Common myeloid progenitor, CD34-positive (primary cell): ENCODE measurements at regions not wholly inside any gene's neighbourhood (a gene's known extent, or its start where the extent isn't known, plus 50 kb on each side); places are given as distances from the start of the nearest gene placed in this dataset.

ENCODE experiments used
- CTCF ChIA-PET: fragments of 350-600 bp; sonication (Branson Sonifier 250); formaldehyde crosslinking; loops from one replicate; lab custom pipeline; 2021; ENCODE audit warnings: antibody characterized with exemption; lab: Charles Lee
- POLR2A ChIA-PET: fragments of 350-600 bp; sonication (Branson Sonifier 250); formaldehyde crosslinking; loops from one replicate; lab custom pipeline; 2021; ENCODE audit warnings: antibody characterized with exemption; lab: Charles Lee
- DNase-seq, 3 donors: peaks; one replicate each; pipeline versions ENCODE4 v3.0.0 to v3.0.0-alpha.2; 2013
- H3K27ac ChIP-seq, 2 experiments: 1 replicate in 1 of 2; 2 replicates in 1 of 2; pipeline ENCODE4 v1.7.0; 2013; ENCODE audit warnings: inconsistent platforms in 2 of 2, low read length in 2 of 2, mild to moderate bottlenecking in 2 of 2, low read depth in 1 of 2, moderate library complexity in 1 of 2; ENCODE audit not compliant: severe bottlenecking in 2 of 2, insufficient read depth in 1 of 2, poor library complexity in 1 of 2
- H3K27me3 ChIP-seq, 5 experiments: replicated peaks in 2 of 5; 1 replicate in 3 of 5; 2 replicates in 2 of 5; pipeline versions ENCODE4 v1.6.1 to v1.7.0; 2013; ENCODE audit warnings: low read length in 4 of 5, mild to moderate bottlenecking in 2 of 5, moderate library complexity in 2 of 5, inconsistent platforms in 1 of 5; ENCODE audit not compliant: insufficient read depth in 5 of 5, control insufficient read depth in 4 of 5
- H3K36me3 ChIP-seq, 4 experiments: 1 replicate in 2 of 4; 2 replicates in 2 of 4; pipeline versions ENCODE4 v1.6.1 to v1.7.0; 2013; ENCODE audit warnings: low read length in 3 of 4, control low read depth in 1 of 4, mild to moderate bottlenecking in 1 of 4; ENCODE audit not compliant: control insufficient read depth in 4 of 4, insufficient read depth in 4 of 4
- H3K4me1 ChIP-seq, 4 experiments: 1 replicate in 3 of 4; 2 replicates in 1 of 4; pipeline versions ENCODE4 v1.6.1 to v1.7.1; 2013; ENCODE audit warnings: low read length in 3 of 4, mild to moderate bottlenecking in 3 of 4, control low read depth in 1 of 4, inconsistent platforms in 1 of 4, moderate library complexity in 1 of 4; ENCODE audit not compliant: control insufficient read depth in 4 of 4, insufficient read depth in 4 of 4; ENCODE audit errors: control extremely low read depth in 1 of 4
- H3K4me3 ChIP-seq, 7 experiments: 1 replicate in 4 of 7; 2 replicates in 3 of 7; pipeline versions ENCODE4 v1.5.1 to v1.7.0; 2013; ENCODE audit warnings: mild to moderate bottlenecking in 7 of 7, low read length in 6 of 7, moderate library complexity in 6 of 7, inconsistent platforms in 2 of 7, low read depth in 2 of 7, control low read depth in 1 of 7; ENCODE audit not compliant: insufficient read depth in 4 of 7, control insufficient read depth in 1 of 7; ENCODE audit errors: extremely low read depth in 1 of 7
- H3K9me3 ChIP-seq, 5 experiments: 1 replicate in 4 of 5; 2 replicates in 1 of 5; pipeline versions ENCODE4 v1.6.1 to v1.7.1; 2013; ENCODE audit warnings: low read length in 4 of 5, mild to moderate bottlenecking in 2 of 5, inconsistent platforms in 1 of 5, low read depth in 1 of 5, moderate library complexity in 1 of 5; ENCODE audit not compliant: control insufficient read depth in 4 of 5, insufficient read depth in 2 of 5; ENCODE audit errors: control extremely low read depth in 1 of 5
- WGBS: methylation state at CpG from one replicate; pipeline ENCODE4 v1.1.5; 2013; ENCODE audit not compliant: insufficient coverage; 5-methylcytosine and 5-hydroxymethylcytosine counted together

GRCh38 chr4:41384992-41385391 lies 128.3 kb downstream of the UCHL1 start:
- ChIA-PET POLR2A (interaction anchor here (1.1 kb wide), 1 partner anchor 15 kb away, joined by 4 read pairs; no protein-coding TSS in a partner anchor), CTCF (interaction anchor here (0.5 to 1.3 kb wide), 2 partner anchors 10 kb away, joined by 3 to 4 read pairs; no protein-coding TSS in a partner anchor)
- DNase-seq: peak; percentile 85 to 93 (median 91)
- Histone ChIP-seq H3K4me3 (peak overlapping the region in 2 of 7 experiments; percentile 7 to 12), H3K4me1 (peaks cover 2 to 52% (median 12%) of the 10 kb centered on the region in 4 experiments), H3K27ac (no peak overlapping the region), H3K36me3 (no peaks in the 10 kb centered on the region), H3K27me3 (no peaks in the 10 kb centered on the region), H3K9me3 (no peaks in the 10 kb centered on the region)
- no CpG with 5 or more reads among the region's 1 CpG for WGBS

GRCh38 chr4:41385481-41385880 lies 128.8 kb downstream of the UCHL1 start:
- no CpG with 5 or more reads among the region's 1 CpG for WGBS
- H3K4me1 ChIP-seq: peaks cover 2 to 52% (median 12%) of the 10 kb centered on the region in 4 experiments
- DNase-seq: peak in 2 of 3 donors; percentile 32 to 51
- ChIA-PET POLR2A (interaction anchor here (1.1 kb wide), 1 partner anchor 16 kb away, joined by 4 read pairs; no protein-coding TSS in a partner anchor), CTCF (interaction anchor here (0.5 to 1.3 kb wide), 3 partner anchors 9 to 154 kb away, joined by 3 to 4 read pairs (median 4); no protein-coding TSS in a partner anchor)
- no peaks in the 10 kb centered on the region for H3K9me3 ChIP-seq
- no peaks in the 10 kb centered on the region for H3K27me3 ChIP-seq
- no peaks in the 10 kb centered on the region for H3K36me3 ChIP-seq
- peak overlapping the region in 2 of 7 experiments; percentile 7 to 12 for H3K4me3 ChIP-seq
- peak overlapping the region in 1 of 2 experiments; percentile 10 for H3K27ac ChIP-seq

- WGBS: 100% methylated on average over 1 of the region's 2 CpGs
- CTCF ChIA-PET: interaction anchor here (1.5 kb wide), 1 partner anchor 26 kb away, joined by 3 read pairs; no protein-coding TSS in a partner anchor
Observed at GRCh38 chr4:41388080-41388479, 131.4 kb downstream of the UCHL1 start.

GRCh38 chr4:41389356-41389755 lies 132.6 kb downstream of the UCHL1 start:
- no peak overlapping the region for H3K27ac ChIP-seq
- no peaks in the 10 kb centered on the region for H3K27me3 ChIP-seq

More at GRCh38 chr4:41388080-41388479, 131.4 kb downstream of the UCHL1 start:
- Histone ChIP-seq H3K4me3 (no peak overlapping the region), H3K9me3 (no peaks in the 10 kb centered on the region), H3K4me1 (peaks cover 2 to 34% (median 10%) of the 10 kb centered on the region in 4 experiments), H3K27me3 (no peaks in the 10 kb centered on the region), H3K36me3 (no peaks in the 10 kb centered on the region), H3K27ac (no peak overlapping the region)
- DNase-seq: no peak
- POLR2A ChIA-PET: no interaction called here

GRCh38 chr4:41390661-41391060 lies 133.9 kb downstream of the UCHL1 start:
- H3K4me3 ChIP-seq: no peak overlapping the region
- ChIA-PET POLR2A (interaction anchor here (0.6 kb wide), 1 partner anchor 9 kb away, joined by 6 read pairs; no protein-coding TSS in a partner anchor), CTCF (no interaction called here)
- no peak for DNase-seq
- no peaks in the 10 kb centered on the region for H3K36me3 ChIP-seq
- peaks cover 0 to 19% (median 2%) of the 10 kb centered on the region in 4 experiments for H3K4me1 ChIP-seq
- H3K9me3 ChIP-seq: no peaks in the 10 kb centered on the region
- no peak overlapping the region for H3K27ac ChIP-seq
- H3K27me3 ChIP-seq: no peaks in the 10 kb centered on the region
- no CpG with 5 or more reads among the region's 2 CpGs for WGBS

More at GRCh38 chr4:41389356-41389755, 132.6 kb downstream of the UCHL1 start:
- H3K36me3 ChIP-seq: no peaks in the 10 kb centered on the region
- POLR2A ChIA-PET: interaction anchor here (0.7 kb wide), 1 partner anchor 158 kb away, joined by 4 read pairs; no protein-coding TSS in a partner anchor
- no peak overlapping the region for H3K4me3 ChIP-seq
- no peaks in the 10 kb centered on the region for H3K9me3 ChIP-seq
- CTCF ChIA-PET: interaction anchor here (1.5 kb wide), 1 partner anchor 28 kb away, joined by 3 read pairs; no protein-coding TSS in a partner anchor
- no peak for DNase-seq
- no CpG with 5 or more reads among the region's 3 CpGs for WGBS
- H3K4me1 ChIP-seq: peaks cover 2 to 26% (median 7%) of the 10 kb centered on the region in 4 experiments

GRCh38 chr4:41391271-41391670 lies 134.5 kb downstream of the UCHL1 start:
- Histone ChIP-seq H3K27ac (no peak overlapping the region), H3K4me1 (peaks cover 0 to 13% (median 0%) of the 10 kb centered on the region in 4 experiments), H3K36me3 (no peaks in the 10 kb centered on the region), H3K27me3 (no peaks in the 10 kb centered on the region), H3K9me3 (no peaks in the 10 kb centered on the region), H3K4me3 (no peak overlapping the region)
- ChIA-PET CTCF (no interaction called here), POLR2A (no interaction called here)
- DNase-seq: no peak
- WGBS: 100% methylated on average over 1 of the region's 2 CpGs

- H3K4me1 ChIP-seq: peaks cover 0 to 9% (median 0%) of the 10 kb centered on the region in 4 experiments
- ChIA-PET POLR2A (no interaction called here), CTCF (interaction anchor here (1.1 to 1.2 kb wide), 2 partner anchors 8 to 10 kb away, joined by 3 read pairs; no protein-coding TSS in a partner anchor)
- no peaks in the 10 kb centered on the region for H3K9me3 ChIP-seq
- peak in 1 of 3 donors; percentile 21 for DNase-seq
- H3K4me3 ChIP-seq: no peak overlapping the region
- no peaks in the 10 kb centered on the region for H3K36me3 ChIP-seq
- H3K27me3 ChIP-seq: no peaks in the 10 kb centered on the region
- H3K27ac ChIP-seq: no peak overlapping the region
- 30% methylated on average over 1 of the region's 2 CpGs for WGBS
Observed at GRCh38 chr4:41394481-41394894, 137.8 kb downstream of the UCHL1 start.
